Stimulated activated CD8-positive, alpha-beta memory T cell treated with anti-CD3 and anti-CD28 coated beads, Interleukin-15, amount 100 ng/mL, for 4 hours (primary cell): ENCODE measurements at regions not wholly inside any gene's neighbourhood (a gene's known extent, or its start where the extent isn't known, plus 50 kb on each side); places are given as distances from the start of the nearest gene placed in this dataset.

Experiments
- DNase-seq, 2 donors: peaks; one replicate each; pipeline ENCODE4 v3.0.0-alpha.2; 2020; ENCODE audit warnings: low read depth in 2 of 2

DNA sequence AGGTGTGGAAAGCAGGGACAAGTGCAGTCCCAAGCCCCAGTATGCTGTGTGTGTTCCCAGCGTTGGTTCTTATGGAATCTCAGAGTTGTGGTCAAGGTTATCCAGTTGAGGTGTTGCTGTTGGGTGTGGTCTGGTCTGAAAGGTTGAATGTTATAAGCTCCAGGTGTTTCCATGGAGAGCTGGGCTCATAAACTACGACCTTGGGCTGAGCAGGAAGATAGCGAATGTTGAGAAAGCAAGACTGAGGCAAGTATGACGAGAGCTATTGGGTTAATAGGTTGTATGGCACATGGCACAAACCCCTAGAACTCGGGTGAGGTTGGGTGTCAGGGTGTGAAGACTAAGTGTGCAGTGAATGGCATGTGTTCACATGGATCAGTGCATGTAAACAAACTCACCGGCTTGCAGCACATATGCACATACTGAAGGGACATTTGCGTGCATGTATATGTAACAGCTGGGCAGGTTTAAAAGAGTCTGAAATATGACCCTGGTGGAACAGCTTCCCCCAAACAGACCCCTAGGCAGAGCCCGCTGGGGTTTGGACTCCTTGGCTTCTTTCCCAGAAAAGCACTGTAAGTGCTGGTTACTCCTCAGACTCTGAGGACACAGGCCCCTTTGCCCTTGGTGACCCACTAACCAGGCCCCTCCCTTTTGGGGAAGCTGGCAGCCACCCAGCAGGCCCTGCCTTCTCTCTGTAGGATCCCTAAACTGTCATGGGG lies 117.5 kb downstream of the NAV1 start:
- no peak for DNase-seq

- DNase-seq, result no peak
These were observed 120.6 kb downstream of the NAV1 start for GRCh38 chr1:201659572-201659971.

GRCh38 chr1:201660931-201661822 lies 122.2 kb downstream of the NAV1 start:
- DNase-seq, result no peak

DNA sequence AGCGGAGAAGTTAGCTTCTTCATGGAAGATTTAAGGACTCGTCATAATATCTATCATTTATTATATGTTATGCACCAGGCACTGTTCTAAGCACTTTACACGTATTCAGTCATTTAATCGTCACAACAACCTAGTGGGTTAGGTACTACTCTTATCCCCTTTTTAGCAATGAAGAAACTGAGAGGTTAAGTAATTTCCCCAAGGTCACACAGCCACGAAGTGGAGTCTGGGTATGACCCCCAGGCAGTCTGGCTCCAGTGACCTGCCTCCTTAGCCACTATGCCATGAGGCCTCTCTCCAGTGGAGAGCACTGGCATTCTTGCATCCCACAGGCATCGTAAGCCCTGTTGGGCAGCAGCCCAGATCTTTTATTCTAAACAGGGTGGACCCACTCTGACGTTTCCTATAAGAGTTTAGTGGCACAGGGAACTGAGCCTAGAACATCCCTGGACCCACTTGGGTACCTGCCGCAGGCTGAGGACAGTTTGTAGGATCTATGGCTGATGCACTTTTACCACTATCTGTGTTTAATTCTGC lies 123.0 kb downstream of the NAV1 start:
- DNase-seq, result no peak

DNA sequence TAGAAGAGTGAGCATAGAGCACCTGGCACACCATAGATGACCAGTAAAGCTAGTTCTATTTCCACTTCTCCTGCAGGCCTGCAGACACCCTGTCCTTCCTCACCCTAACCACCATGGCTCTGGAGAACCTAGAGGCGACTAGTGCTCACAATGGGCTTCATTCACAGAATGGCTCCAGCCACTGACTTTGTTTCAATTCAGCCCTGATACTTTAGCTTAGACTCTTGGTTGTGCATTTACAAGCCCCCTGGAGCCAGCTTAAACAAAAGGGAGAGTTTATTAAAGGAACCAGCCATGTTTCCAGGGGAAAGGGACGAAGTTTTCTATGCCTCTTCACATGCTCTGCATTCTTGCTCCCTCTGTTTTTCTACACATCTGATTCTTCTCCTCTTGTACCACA lies 123.7 kb downstream of the NAV1 start:
- no peak for DNase-seq

DNA sequence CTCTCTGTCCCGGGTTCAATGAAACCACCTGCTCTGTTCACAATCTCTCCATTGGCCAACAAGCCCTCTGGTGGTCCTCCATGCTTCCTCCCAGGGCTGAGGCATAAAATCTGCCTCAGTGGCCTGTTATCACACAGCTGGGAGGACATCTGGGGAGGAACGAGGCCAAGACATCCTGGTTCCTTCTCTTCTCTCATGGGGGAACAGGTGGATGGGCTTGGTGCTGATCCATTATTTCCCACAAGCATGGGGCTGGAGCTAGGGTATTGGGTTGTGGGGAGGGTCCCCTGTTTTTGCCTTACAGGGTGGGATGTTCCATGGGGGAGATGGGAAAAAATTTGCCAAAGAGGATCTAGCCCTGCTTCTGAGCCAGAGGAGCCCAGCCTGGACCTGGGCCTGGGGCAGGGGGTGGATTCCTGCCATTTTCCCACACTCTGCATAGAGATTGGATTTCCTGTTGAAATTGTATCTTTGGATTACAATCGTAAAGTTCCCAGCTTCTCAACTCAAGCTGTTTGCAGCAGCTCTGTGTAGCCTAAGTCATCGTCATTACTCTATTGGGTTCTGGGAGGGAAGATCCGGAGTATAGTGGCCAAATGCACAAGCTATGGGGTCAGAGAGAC lies 124.7 kb downstream of the NAV1 start:
- no peak for DNase-seq

GRCh38 chr1:201665036-201665435 lies 126.1 kb downstream of the NAV1 start:
- no peak for DNase-seq

- no peak for DNase-seq
These were observed 127.2 kb downstream of the NAV1 start for GRCh38 chr1:201666102-201666501.

- no peak for DNase-seq
These were observed 127.7 kb downstream of the NAV1 start for GRCh38 chr1:201666645-201667044.

- DNase-seq, result no peak
These were observed 128.6 kb downstream of the NAV1 start for GRCh38 chr1:201667479-201667878.

DNA sequence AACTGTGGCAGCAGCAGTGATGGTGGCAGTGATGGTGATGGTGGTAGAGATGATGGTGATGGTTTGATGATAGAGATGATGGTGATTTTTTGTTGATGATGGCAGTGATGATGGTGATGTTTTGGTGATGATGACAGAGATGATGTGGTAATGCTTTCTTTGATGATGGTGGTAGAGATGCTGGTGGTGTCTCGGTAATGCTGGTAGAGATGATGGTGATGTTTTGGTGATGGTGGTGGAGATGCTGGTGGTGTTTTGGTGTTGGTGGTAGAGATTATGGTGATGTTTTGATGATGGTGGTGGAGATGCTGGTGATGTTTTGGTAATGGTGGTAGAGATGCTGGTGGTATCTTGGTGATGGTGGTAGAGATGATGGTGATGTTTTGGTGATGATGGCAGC lies 131.6 kb downstream of the NAV1 start:
- no peak for DNase-seq

GRCh38 chr1:201672685-201673084 lies 133.8 kb downstream of the NAV1 start:
- no peak for DNase-seq

DNA sequence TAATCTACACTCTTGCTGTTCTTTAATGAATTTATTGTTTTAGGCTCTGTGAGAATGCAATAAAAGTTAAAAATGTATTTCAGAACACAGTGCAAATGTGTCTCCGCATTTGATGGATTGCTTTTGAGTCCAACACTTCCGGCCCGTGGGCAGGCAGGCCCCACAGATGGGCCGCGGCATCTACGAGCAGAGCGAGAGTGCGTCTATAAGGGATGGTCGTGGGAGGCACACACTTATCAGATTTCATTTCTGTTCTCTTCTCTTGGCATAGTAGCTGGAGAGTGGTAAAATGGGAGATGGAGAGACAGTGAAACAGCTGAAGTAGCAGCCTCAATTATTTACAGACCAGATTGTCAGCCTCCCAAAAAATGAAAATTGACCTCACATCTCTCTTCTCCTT lies 134.2 kb downstream of the NAV1 start:
- no peak for DNase-seq

- DNase-seq, result no peak
These were observed 135.0 kb downstream of the NAV1 start for GRCh38 chr1:201673915-201674314.

GRCh38 chr1:201675143-201675542 lies 136.2 kb downstream of the NAV1 start:
- DNase-seq, result no peak

- no peak for DNase-seq
These were observed 137.3 kb downstream of the NAV1 start for GRCh38 chr1:201676197-201676596.

- DNase-seq, result no peak
These were observed 137.7 kb downstream of the NAV1 start for GRCh38 chr1:201676641-201677040.

DNA sequence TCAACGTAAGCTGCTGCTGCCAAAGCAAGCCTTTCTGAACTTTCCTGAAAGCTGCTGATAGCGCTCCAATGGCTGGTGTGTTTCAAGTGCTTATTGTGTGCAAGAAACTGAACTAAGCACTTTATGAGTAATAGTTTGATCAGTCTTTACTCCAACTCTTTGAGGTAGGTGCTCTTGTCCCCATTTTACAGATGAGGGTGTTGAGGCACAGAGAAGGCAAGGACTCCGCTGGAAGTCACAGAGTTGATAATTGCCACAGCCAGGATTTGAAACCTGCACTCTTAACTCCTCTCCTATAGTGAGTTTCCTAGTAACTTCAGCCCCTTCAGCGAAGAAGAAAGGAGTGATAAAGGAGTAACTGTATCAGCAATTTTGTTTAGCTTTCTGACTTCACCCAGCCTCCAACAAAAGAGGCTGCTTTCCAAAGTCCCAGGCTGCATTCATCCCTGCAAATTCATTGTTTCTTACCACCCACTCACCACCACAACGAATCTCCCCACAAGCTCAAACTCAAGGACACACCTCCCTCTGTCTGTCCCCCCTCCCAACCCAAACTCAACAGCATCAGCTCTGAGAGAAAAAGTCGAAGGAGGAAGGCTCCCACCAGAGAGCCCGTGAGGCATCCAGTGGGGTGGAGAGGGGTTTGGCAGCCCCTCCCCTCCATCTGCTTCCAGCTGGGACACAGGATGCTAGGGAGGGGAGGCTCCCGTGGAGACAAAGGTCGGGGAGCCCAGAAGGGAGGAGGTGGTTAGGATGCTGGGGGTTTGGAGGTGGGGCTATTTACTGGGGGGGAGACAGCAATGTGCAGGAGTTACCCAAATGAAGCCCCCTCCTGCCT lies 139.6 kb downstream of the NAV1 start:
- DNase-seq, result no peak

GRCh38 chr1:201681375-201681774 lies 142.4 kb downstream of the NAV1 start:
- DNase-seq, result no peak

GRCh38 chr1:201682964-201683363 lies 144.0 kb downstream of the NAV1 start:
- DNase-seq, result no peak

DNA sequence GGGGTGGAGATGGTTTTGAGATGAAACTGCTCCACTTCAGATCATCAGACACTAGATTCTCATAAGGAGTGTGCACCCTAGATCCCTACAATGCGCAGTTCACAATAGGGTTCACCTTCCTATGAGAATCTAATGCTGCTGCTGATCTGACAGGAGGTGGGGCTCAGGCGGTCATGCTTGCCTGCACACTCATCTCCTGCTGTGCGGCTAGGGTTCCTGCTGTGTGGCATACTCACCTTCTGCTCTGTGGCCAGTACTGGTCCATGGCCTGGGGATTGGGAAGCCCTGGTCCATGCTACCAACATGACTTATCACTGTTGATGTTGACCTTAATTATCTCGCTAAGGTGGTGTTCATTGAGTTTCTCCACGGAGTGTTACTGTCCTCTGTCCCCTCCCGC lies 144.5 kb downstream of the NAV1 start:
- no peak for DNase-seq

GRCh38 chr1:201685485-201685884 lies 143.5 kb upstream of the IPO9 start:
- no peak for DNase-seq
